Parathyroid adenoma (tissue), 2 donors: ENCODE measurements at regions not wholly inside any gene's neighbourhood (a gene's known extent, or its start where the extent isn't known, plus 50 kb on each side); places are given as distances from the start of the nearest gene placed in this dataset.
A peak's percentile ranks its signal among the peaks of the same experiment; 100 is the strongest.

ENCODE experiments used
- H2AFZ ChIP-seq: fragments of 300-600 bp; sonication (generic); one replicate; pipeline ENCODE4 v1.7.0; 2017; ENCODE audit warnings: antibody characterized with exemption, mild to moderate bottlenecking
- H3K27ac ChIP-seq: fragments of 300-600 bp; sonication (generic); one replicate; pipeline ENCODE4 v1.7.0; 2017
- H3K27me3 ChIP-seq: fragments of 300-600 bp; sonication (generic); one replicate; pipeline ENCODE4 v1.7.0; 2017; ENCODE audit warnings: low read length; ENCODE audit not compliant: control insufficient read depth, insufficient read depth
- H3K36me3 ChIP-seq: fragments of 300-600 bp; sonication (generic); one replicate; pipeline ENCODE4 v1.7.0; 2017; ENCODE audit warnings: low read length; ENCODE audit not compliant: control insufficient read depth, insufficient read depth
- H3K4me1 ChIP-seq: fragments of 300-600 bp; sonication (generic); one replicate; pipeline ENCODE4 v1.7.0; 2017; ENCODE audit warnings: control low read depth
- H3K4me2 ChIP-seq: fragments of 300-600 bp; sonication (generic); one replicate; pipeline ENCODE4 v1.7.0; 2017; ENCODE audit warnings: low read length
- H3K4me3 ChIP-seq: fragments of 300-600 bp; sonication (generic); one replicate; pipeline ENCODE4 v1.7.0; 2017; ENCODE audit warnings: low read depth, low read length
- H3K79me2 ChIP-seq: fragments of 300-600 bp; sonication (generic); one replicate; pipeline ENCODE4 v1.7.0; 2017; ENCODE audit warnings: control low read depth
- H3K9ac ChIP-seq: fragments of 300-600 bp; sonication (generic); one replicate; pipeline ENCODE4 v1.7.0; 2017; ENCODE audit warnings: mild to moderate bottlenecking
- H3K9me3 ChIP-seq: fragments of 300-600 bp; sonication (generic); one replicate; pipeline ENCODE4 v1.7.0; 2017; ENCODE audit warnings: low read length; ENCODE audit not compliant: control insufficient read depth
- TF ChIP-seq, protein P1 (sequence below): fragments of 300-600 bp; sonication (generic); IDR thresholded peaks from one replicate; pipeline ENCODE4 v1.7.0; 2017; ENCODE audit warnings: antibody characterized with exemption, mild to moderate bottlenecking
- donor health status: primary hyperparathyroidism.

DNA sequence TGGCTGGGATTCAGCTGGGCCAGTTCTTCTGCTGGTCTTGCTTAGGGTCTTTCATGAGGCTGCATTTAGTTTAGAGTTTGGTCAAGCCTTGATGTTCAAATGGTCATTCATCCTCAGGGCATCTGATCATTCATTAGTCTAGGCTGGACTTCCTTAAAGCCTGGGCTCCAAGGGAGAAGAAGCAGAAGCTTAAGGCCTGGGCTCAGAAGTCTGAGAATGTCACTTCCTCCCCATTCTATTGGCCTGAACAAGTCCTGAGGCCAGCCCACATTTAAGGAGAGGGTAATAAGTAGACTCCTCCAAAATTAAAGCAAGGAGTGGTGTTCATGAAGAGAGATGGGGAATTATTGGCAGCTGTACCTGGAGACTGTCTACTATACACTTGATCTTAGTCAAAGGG lies 193.2 kb upstream of the HABP2 start:
- Histone ChIP-seq H3K27ac (no peak overlapping the region), H3K9ac (no peak overlapping the region), H3K4me3 (no peak overlapping the region), H3K36me3 (no peaks in the 10 kb centered on the region), H3K4me2 (no peak overlapping the region), H3K79me2 (no peaks in the 10 kb centered on the region), H3K4me1 (no peaks in the 10 kb centered on the region), H3K9me3 (no peaks in the 10 kb centered on the region), H2AFZ (no peak overlapping the region), H3K27me3 (no peaks in the 10 kb centered on the region)
- TF ChIP-seq, protein P1, sequence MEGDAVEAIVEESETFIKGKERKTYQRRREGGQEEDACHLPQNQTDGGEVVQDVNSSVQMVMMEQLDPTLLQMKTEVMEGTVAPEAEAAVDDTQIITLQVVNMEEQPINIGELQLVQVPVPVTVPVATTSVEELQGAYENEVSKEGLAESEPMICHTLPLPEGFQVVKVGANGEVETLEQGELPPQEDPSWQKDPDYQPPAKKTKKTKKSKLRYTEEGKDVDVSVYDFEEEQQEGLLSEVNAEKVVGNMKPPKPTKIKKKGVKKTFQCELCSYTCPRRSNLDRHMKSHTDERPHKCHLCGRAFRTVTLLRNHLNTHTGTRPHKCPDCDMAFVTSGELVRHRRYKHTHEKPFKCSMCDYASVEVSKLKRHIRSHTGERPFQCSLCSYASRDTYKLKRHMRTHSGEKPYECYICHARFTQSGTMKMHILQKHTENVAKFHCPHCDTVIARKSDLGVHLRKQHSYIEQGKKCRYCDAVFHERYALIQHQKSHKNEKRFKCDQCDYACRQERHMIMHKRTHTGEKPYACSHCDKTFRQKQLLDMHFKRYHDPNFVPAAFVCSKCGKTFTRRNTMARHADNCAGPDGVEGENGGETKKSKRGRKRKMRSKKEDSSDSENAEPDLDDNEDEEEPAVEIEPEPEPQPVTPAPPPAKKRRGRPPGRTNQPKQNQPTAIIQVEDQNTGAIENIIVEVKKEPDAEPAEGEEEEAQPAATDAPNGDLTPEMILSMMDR, result no peak

DNA sequence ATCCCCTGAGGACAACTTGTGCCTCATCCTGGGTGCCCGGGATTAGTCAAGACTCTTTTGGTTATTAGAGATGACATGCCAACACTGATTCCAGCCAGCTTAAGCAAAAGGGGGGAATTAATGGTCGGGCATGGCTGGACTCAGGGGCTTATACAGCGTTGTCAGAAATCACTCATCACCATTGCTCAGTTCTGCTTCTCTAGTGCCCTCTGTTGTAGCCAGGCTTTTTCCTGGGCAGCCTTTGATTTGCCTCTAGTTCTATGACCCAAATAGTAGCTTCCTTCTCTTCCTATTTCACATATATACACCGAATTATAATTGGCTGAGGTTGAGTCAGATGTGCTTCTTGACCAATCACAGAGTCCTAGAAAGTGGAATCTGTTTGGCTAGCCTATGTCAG lies 192.0 kb upstream of the HABP2 start:
- no peak overlapping the region for H3K27ac ChIP-seq
- no peaks in the 10 kb centered on the region for H3K79me2 ChIP-seq
- no peaks in the 10 kb centered on the region for H3K36me3 ChIP-seq
- H3K9ac ChIP-seq, result no peak overlapping the region
- H3K27me3 ChIP-seq, result no peaks in the 10 kb centered on the region
- H3K9me3 ChIP-seq, result no peaks in the 10 kb centered on the region
- TF ChIP-seq, protein P1, result no peak
- H2AFZ ChIP-seq, result no peak overlapping the region
- H3K4me1 ChIP-seq, result no peaks in the 10 kb centered on the region
- H3K4me2 ChIP-seq, result no peak overlapping the region
- no peak overlapping the region for H3K4me3 ChIP-seq

DNA sequence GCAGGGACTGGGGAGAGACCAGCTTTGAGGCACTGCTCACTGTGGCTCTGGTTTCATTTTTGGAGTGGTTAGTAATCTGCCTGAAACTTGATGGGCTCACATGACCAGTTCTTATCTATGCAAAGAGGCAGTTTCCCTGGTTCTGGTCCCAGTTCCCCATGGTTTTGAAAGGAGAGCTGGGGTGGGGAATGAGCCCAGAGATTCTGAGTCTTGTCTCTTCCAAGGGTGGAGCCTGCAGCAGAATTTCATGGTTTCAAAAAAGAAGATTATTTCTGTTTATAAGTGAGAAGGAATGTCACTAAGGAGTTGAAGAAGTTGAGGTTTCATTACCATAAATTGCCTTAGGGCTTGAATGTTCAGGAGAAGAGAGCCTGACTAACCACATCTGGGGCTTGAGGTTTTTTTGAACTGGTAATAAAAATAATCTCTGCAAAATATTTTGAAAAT lies 190.2 kb upstream of the HABP2 start:
- no peak overlapping the region for H3K4me3 ChIP-seq
- H3K79me2 ChIP-seq, result no peaks in the 10 kb centered on the region
- no peaks in the 10 kb centered on the region for H3K36me3 ChIP-seq
- no peak overlapping the region for H2AFZ ChIP-seq
- no peaks in the 10 kb centered on the region for H3K4me1 ChIP-seq
- no peak overlapping the region for H3K27ac ChIP-seq
- no peak overlapping the region for H3K9ac ChIP-seq
- H3K27me3 ChIP-seq, result no peaks in the 10 kb centered on the region
- TF ChIP-seq, protein P1, result no peak
- H3K4me2 ChIP-seq, result no peak overlapping the region
- no peaks in the 10 kb centered on the region for H3K9me3 ChIP-seq

DNA sequence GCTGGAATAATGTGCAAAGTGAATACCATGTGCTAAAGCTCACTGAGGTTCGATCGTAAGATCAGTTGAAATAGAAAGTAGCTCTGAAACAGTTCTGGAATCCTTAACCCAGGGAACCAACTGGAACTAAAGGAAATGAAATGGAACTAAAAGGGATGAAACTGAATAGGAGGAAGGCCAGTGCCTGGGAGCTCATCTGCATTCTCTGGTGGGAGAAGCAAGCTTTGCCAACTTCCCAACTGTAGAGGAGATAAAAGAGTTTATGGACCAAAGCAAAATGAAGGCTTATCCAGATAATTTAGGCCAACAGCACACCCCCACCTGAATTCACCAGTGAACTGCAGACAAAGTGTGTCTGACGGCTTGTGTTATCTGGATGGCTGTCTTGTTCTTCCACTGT lies 188.6 kb upstream of the HABP2 start:
- H3K9me3 ChIP-seq, result no peaks in the 10 kb centered on the region
- TF ChIP-seq, protein P1, result no peak
- no peak overlapping the region for H3K27ac ChIP-seq
- no peak overlapping the region for H3K4me2 ChIP-seq
- H3K27me3 ChIP-seq, result no peaks in the 10 kb centered on the region
- H3K79me2 ChIP-seq, result no peaks in the 10 kb centered on the region
- H2AFZ ChIP-seq, result no peak overlapping the region
- no peaks in the 10 kb centered on the region for H3K4me1 ChIP-seq
- H3K36me3 ChIP-seq, result no peaks in the 10 kb centered on the region
- H3K9ac ChIP-seq, result no peak overlapping the region
- no peak overlapping the region for H3K4me3 ChIP-seq

DNA sequence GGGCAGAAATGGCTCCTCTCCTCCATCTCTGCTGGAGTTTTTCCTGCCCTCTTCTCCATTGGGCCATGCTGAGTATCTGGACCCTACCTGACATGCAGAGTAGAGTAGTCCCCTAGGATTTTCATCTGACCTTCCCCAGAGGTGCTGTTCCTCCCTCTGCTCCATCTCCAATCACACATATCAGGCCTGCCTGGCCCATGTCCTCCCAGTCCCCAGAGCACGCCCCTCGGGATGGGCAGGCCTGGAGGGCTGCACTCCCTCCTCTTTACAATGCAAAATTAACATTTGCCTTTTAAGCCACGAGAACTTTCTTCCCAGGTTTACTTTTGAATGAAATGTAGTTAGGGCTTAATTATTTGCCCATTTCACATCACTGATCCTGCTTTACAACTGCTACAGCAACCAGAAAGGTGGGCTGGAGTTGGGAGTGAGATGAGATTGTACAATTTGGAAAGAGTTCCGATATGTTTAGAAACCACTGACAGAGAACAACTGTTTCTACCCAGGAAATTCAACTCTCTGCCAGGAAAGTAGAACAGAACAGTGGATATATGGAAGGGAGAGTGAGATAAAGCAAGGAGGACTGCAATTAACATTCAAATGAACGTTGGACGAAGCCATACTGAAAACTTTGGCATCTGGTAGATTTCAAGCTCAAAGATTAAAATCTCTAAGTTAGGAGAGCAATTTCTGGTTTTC lies 184.0 kb upstream of the HABP2 start:
- TF ChIP-seq, protein P1, result no peak
- Histone ChIP-seq H3K4me3 (no peak overlapping the region), H3K9me3 (no peaks in the 10 kb centered on the region), H3K4me1 (peaks cover 9% of the 10 kb centered on the region), H3K36me3 (no peaks in the 10 kb centered on the region), H3K9ac (no peak overlapping the region), H2AFZ (no peak overlapping the region), H3K27ac (no peak overlapping the region), H3K27me3 (no peaks in the 10 kb centered on the region), H3K79me2 (no peaks in the 10 kb centered on the region), H3K4me2 (peak overlapping the region; percentile 9)
